ENCODE measurements at regions not wholly inside any gene's neighbourhood (a gene's known extent, or its start where the extent isn't known, plus 50 kb on each side); places are given as distances from the start of the nearest gene placed in this dataset.

GRCh38 chr13:99843872-99844271 is 127.7 kb downstream of the ZIC5 start:
- no peak for TF ChIP-seq POLR2A (IDR thresholded peaks at IDR 0.05; ENCODE audit: extremely low read depth, insufficient read length)
- TF ChIP-seq, protein P1, sequence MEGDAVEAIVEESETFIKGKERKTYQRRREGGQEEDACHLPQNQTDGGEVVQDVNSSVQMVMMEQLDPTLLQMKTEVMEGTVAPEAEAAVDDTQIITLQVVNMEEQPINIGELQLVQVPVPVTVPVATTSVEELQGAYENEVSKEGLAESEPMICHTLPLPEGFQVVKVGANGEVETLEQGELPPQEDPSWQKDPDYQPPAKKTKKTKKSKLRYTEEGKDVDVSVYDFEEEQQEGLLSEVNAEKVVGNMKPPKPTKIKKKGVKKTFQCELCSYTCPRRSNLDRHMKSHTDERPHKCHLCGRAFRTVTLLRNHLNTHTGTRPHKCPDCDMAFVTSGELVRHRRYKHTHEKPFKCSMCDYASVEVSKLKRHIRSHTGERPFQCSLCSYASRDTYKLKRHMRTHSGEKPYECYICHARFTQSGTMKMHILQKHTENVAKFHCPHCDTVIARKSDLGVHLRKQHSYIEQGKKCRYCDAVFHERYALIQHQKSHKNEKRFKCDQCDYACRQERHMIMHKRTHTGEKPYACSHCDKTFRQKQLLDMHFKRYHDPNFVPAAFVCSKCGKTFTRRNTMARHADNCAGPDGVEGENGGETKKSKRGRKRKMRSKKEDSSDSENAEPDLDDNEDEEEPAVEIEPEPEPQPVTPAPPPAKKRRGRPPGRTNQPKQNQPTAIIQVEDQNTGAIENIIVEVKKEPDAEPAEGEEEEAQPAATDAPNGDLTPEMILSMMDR (IDR thresholded peaks at IDR 0.05; ENCODE audit: low read depth, low read length) = no peak
- TF ChIP-seq MAX (IDR thresholded peaks at IDR 0.05; ENCODE audit: low read depth, low read length) = no peak
- no peak for TF ChIP-seq MYC (IDR thresholded peaks at IDR 0.05; ENCODE audit: low read depth, low read length)
